ENCODE measurements at regions not wholly inside any gene's neighbourhood (a gene's known extent, or its start where the extent isn't known, plus 50 kb on each side); places are given as distances from the start of the nearest gene placed in this dataset.
A peak's percentile ranks its signal among the peaks of the same experiment; 100 is the strongest.

- Histone ChIP-seq H3K4me3 (no peak overlapping the region), H3K27ac (peak overlapping the region in 1 of 8 donors; percentile 29), H3K4me1 (peaks cover 22 to 55% (median 45%) of the 10 kb centered on the region in 6 donors), H3K9me3 (no peaks in the 10 kb centered on the region), H3K36me3 (no peaks in the 10 kb centered on the region), H3K27me3 (replicated peaks in 1 of 7) (peaks cover 0 to 7% (median 0%) of the 10 kb centered on the region in 7 donors)
- no peak for DNase-seq
- 75 to 86% (median 83%) methylated on average over 7 of the region's 7 CpGs for WGBS, 5 donors
- intact Hi-C loops (cut with DNase I; ENCODE audit: low total_unique reads) = no loop called here
- TF ChIP-seq POLR2AphosphoS5 (IDR thresholded peaks at IDR 0.05) (no peak), CTCF (IDR thresholded peaks at IDR 0.05 in 8 of 11, conservative IDR thresholded peaks at IDR 0.05 in 3 of 11) (no peak), POLR2A (IDR thresholded peaks at IDR 0.05) (no peak)
Observed at GRCh38 chr1:25018110-25018735, 88.1 kb upstream of the RUNX3 start.

DNA sequence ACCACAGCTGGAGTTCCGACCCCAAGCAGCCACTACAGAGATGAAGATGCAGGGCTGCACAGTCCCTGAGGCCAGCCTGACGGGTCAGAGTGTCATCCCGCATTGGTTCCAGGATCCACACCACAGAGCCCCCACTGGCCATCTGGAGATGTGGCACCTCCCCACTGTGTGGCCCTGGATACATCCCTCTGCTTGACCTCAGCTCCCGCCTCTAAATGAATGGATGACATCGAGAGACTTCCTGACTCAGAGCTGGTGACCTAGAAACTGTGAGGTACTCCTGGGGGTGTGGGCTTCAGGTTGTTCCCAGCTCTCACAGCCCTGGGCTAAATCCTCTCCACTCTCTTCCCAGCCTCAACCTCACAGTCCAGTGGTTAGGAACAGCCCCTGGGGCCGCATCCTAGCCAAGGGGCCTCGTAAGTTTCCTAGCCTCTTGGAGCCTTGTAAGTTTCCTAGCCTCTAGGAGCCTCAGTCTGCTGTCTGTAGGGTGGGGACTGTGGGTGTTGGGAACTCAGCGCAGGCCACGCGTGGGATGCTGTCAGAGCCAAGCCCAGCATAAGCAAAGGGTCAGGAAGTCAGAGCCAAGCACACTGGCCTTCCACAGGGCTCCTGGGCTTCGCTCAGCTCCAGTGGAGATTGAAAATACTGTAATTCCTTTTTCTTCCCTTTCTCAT, 87.5 kb upstream of the RUNX3 start:
- intact Hi-C loops (cut with DNase I; ENCODE audit: low total_unique reads) = no loop called here
- DNase-seq = no peak
- Histone ChIP-seq H3K27ac (no peak overlapping the region), H3K4me3 (no peak overlapping the region), H3K27me3 (replicated peaks in 1 of 7) (peaks cover 0 to 7% (median 0%) of the 10 kb centered on the region in 7 donors), H3K36me3 (no peaks in the 10 kb centered on the region), H3K9me3 (no peaks in the 10 kb centered on the region), H3K4me1 (peaks cover 19 to 52% (median 39%) of the 10 kb centered on the region in 6 donors)
- 74 to 87% (median 83%) methylated on average over 8 to 11 of the region's 11 CpGs for WGBS, 5 donors
- TF ChIP-seq POLR2AphosphoS5 (IDR thresholded peaks at IDR 0.05) (no peak), POLR2A (IDR thresholded peaks at IDR 0.05) (no peak), CTCF (IDR thresholded peaks at IDR 0.05 in 8 of 11, conservative IDR thresholded peaks at IDR 0.05 in 3 of 11) (no peak)

- Histone ChIP-seq H3K4me1 (peaks cover 0 to 25% (median 0%) of the 10 kb centered on the region in 6 donors), H3K9me3 (no peaks in the 10 kb centered on the region), H3K27ac (no peak overlapping the region), H3K4me3 (no peak overlapping the region), H3K27me3 (replicated peaks in 1 of 7) (peaks cover 0 to 3% (median 0%) of the 10 kb centered on the region in 7 donors), H3K36me3 (no peaks in the 10 kb centered on the region)
- no peak for DNase-seq
- 86 to 93% (median 89%) methylated on average over 17 of the region's 17 CpGs for WGBS, 5 donors
- intact Hi-C loops (cut with DNase I; ENCODE audit: low total_unique reads) = no loop called here
- TF ChIP-seq POLR2AphosphoS5 (IDR thresholded peaks at IDR 0.05) = no peak
- TF ChIP-seq CTCF (IDR thresholded peaks at IDR 0.05 in 8 of 11, conservative IDR thresholded peaks at IDR 0.05 in 3 of 11) = no peak
Observed at GRCh38 chr1:25012966-25013962, 83.2 kb upstream of the RUNX3 start.

All from spleen (tissue), 11 donors.